Mucosa of stomach (tissue), 1 donor: ENCODE measurements at regions not wholly inside any gene's neighbourhood (a gene's known extent, or its start where the extent isn't known, plus 50 kb on each side); places are given as distances from the start of the nearest gene placed in this dataset.

Source experiments
- H3K27me3 ChIP-seq: one replicate; pipeline ENCODE4 v1.7.0; 2013; ENCODE audit warnings: mild to moderate bottlenecking, low read length; ENCODE audit not compliant: control insufficient read depth, insufficient read depth
- H3K36me3 ChIP-seq: one replicate; pipeline ENCODE4 v1.7.0; 2013; ENCODE audit warnings: low read length; ENCODE audit not compliant: control insufficient read depth, insufficient read depth
- H3K4me1 ChIP-seq: one replicate; pipeline ENCODE4 v1.7.0; 2013; ENCODE audit warnings: mild to moderate bottlenecking, low read length; ENCODE audit not compliant: control insufficient read depth, insufficient read depth
- H3K4me3 ChIP-seq: one replicate; pipeline ENCODE4 v1.7.0; 2013; ENCODE audit warnings: low read length
- H3K9ac ChIP-seq: one replicate; pipeline ENCODE4 v1.7.0; 2013; ENCODE audit warnings: mild to moderate bottlenecking, low read length, moderate library complexity
- H3K9me3 ChIP-seq: one replicate; pipeline ENCODE4 v1.7.0; 2013; ENCODE audit warnings: mild to moderate bottlenecking, low read length, moderate library complexity; ENCODE audit not compliant: control insufficient read depth
- donor health status: Pancreatic carcinoma.

DNA sequence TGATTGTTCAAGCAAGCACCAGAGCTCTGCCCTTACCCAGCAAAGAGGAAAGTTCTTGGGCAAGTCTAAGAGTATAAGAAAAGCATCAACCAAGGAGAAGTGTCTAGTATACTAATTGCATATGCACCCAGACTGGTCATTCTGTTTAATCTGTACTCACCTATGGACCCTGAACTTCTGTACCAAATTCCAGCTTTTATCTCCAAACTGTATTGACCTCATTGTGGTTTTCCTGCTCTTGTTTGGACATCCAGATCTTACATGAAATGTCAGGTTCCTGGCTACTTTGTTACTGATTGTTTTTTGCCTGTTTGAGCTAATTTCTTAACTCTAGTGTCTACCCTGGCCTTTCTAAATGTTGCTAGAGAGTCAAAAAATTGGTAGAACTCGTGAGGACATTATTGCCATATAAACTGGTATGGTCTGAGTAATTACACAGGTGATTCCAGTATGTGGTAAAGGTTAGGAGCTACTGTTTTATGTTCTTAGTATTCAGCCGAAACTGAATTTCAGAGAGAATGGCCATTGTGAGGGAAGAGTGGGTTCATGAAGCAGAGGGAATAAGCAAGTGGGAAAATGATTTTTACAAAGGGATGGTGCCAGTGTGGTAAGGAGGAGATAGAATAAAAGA is 146.3 kb downstream of the HNMT start:
- Histone ChIP-seq H3K9me3 (no peaks in the 10 kb centered on the region), H3K4me1 (peaks cover 7% of the 10 kb centered on the region), H3K9ac (no peak overlapping the region), H3K36me3 (no peaks in the 10 kb centered on the region), H3K27me3 (no peaks in the 10 kb centered on the region), H3K4me3 (no peak overlapping the region)

DNA sequence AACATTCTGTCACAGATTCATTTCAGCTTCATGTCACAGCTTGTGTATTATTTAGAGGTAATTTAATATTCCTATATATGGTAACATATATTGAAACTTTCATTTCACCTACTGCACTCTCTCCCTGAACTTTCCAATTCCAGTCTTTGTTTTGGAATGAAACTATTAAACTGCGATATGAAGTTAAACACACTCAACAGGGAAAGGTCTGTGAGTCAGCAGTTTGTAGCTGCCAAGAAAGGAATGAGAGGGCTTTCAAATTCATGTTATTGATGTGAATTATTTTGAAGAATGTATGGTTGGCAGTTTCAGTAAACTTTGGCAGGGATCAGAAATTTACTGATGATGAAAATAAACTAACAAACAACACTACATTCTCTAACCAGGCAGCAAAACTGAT is 148.3 kb downstream of the HNMT start:
- no peaks in the 10 kb centered on the region for H3K9me3 ChIP-seq
- H3K4me3 ChIP-seq = no peak overlapping the region
- H3K4me1 ChIP-seq = peaks cover 7% of the 10 kb centered on the region
- no peaks in the 10 kb centered on the region for H3K27me3 ChIP-seq
- H3K9ac ChIP-seq = no peak overlapping the region
- no peaks in the 10 kb centered on the region for H3K36me3 ChIP-seq

- Histone ChIP-seq H3K9ac (no peak overlapping the region), H3K4me3 (no peak overlapping the region), H3K27me3 (no peaks in the 10 kb centered on the region), H3K9me3 (no peaks in the 10 kb centered on the region), H3K4me1 (peaks cover 7% of the 10 kb centered on the region), H3K36me3 (no peaks in the 10 kb centered on the region)
These were observed 149.7 kb downstream of the HNMT start for GRCh38 chr2:138113871-138114525.

DNA sequence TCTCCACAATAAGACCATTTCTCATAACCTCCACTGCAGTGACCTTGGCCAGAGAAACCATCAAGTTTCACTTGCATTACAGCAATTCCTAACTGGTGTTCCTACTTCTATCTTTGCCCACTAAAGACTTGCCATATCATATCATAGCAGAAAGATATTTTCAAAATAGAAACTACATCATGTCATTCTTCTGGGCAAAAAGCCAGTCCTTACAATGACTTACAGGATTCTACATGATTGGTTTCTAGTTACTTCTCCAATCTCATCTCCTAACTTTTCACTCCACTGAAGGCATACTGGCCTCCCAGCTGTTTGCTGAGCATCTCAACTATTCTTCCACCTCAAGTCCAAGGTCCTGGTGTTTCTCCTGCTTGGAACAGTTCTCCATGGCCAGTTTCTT is 151.4 kb downstream of the HNMT start:
- Histone ChIP-seq H3K4me1 (peaks cover 1% of the 10 kb centered on the region), H3K36me3 (no peaks in the 10 kb centered on the region), H3K27me3 (no peaks in the 10 kb centered on the region), H3K9ac (no peak overlapping the region), H3K9me3 (no peaks in the 10 kb centered on the region), H3K4me3 (no peak overlapping the region)

DNA sequence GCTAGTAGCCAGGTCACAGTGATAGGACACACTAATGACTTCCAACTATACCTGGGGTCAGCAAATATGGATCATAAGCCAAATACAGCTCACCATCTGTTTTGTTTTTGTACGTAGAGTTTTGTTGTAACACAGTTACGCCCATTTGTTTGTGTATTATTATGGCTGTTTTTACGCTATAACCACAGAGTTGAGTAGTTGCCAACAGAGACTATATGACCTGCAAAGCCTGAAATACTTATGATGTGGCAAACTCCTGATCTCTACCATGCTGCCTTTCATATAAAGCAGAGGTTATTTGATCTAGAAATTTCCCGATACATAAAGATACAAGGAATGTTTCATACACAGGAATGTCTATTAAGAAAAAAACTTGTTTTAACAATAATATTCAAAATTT is 152.2 kb downstream of the HNMT start:
- Histone ChIP-seq H3K27me3 (no peaks in the 10 kb centered on the region), H3K36me3 (no peaks in the 10 kb centered on the region), H3K4me1 (no peaks in the 10 kb centered on the region), H3K9me3 (no peaks in the 10 kb centered on the region), H3K4me3 (no peak overlapping the region), H3K9ac (no peak overlapping the region)

- H3K4me1 ChIP-seq = peaks cover 15% of the 10 kb centered on the region
- H3K4me3 ChIP-seq = peak overlapping the region; percentile 0
- no peaks in the 10 kb centered on the region for H3K27me3 ChIP-seq
- no peaks in the 10 kb centered on the region for H3K9me3 ChIP-seq
- H3K36me3 ChIP-seq = no peaks in the 10 kb centered on the region
- H3K9ac ChIP-seq = no peak overlapping the region
These were observed 157.7 kb downstream of the HNMT start for GRCh38 chr2:138121666-138122661.

DNA sequence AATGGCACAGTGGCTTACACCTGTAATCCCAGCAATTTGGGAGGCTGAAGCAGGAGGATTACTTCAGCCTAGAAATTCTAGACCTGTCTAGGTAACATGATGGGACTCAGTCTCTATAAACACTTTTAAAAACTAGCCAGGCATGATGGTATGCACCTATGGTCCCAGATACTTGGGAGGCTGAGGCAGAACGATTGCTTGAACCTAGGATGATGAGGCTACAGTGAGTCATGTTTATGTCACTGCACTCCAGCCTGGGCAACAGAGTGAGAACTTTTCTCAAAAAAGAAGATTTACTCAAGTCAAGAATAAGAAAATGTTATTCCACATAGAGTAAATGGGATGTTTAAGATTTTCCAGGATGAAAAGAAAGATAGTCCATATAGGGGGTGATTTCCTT is 158.6 kb downstream of the HNMT start:
- H3K4me3 ChIP-seq = no peak overlapping the region
- H3K4me1 ChIP-seq = peaks cover 15% of the 10 kb centered on the region
- H3K27me3 ChIP-seq = no peaks in the 10 kb centered on the region
- H3K36me3 ChIP-seq = no peaks in the 10 kb centered on the region
- no peaks in the 10 kb centered on the region for H3K9me3 ChIP-seq
- peak overlapping the region; percentile 23 for H3K9ac ChIP-seq

- H3K27me3 ChIP-seq = no peaks in the 10 kb centered on the region
- H3K9me3 ChIP-seq = no peaks in the 10 kb centered on the region
- no peak overlapping the region for H3K9ac ChIP-seq
- peaks cover 15% of the 10 kb centered on the region for H3K4me1 ChIP-seq
- no peak overlapping the region for H3K4me3 ChIP-seq
- H3K36me3 ChIP-seq = no peaks in the 10 kb centered on the region
These were observed 159.5 kb downstream of the HNMT start for GRCh38 chr2:138123741-138124140.

DNA sequence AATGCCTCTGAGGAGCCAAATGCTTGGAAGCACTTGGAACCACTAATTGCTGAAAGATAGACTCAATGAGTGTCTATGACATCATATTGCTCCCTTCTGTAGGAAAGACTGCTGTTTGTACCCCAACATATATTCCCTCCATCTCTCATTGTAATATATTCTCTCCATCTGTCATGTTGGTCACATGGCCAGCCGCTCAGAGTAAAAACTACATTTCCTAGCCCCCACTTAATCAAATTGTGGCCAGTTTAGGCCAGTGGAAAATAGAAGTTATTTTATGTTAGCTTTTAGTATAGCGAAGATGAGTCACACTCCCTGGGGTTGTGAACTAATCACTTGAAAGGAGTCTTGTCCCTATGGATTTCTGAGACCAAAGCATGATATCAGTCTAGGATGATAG is 160.2 kb downstream of the HNMT start:
- Histone ChIP-seq H3K9me3 (no peaks in the 10 kb centered on the region), H3K27me3 (no peaks in the 10 kb centered on the region), H3K4me1 (peaks cover 15% of the 10 kb centered on the region), H3K9ac (no peak overlapping the region), H3K36me3 (no peaks in the 10 kb centered on the region), H3K4me3 (no peak overlapping the region)

DNA sequence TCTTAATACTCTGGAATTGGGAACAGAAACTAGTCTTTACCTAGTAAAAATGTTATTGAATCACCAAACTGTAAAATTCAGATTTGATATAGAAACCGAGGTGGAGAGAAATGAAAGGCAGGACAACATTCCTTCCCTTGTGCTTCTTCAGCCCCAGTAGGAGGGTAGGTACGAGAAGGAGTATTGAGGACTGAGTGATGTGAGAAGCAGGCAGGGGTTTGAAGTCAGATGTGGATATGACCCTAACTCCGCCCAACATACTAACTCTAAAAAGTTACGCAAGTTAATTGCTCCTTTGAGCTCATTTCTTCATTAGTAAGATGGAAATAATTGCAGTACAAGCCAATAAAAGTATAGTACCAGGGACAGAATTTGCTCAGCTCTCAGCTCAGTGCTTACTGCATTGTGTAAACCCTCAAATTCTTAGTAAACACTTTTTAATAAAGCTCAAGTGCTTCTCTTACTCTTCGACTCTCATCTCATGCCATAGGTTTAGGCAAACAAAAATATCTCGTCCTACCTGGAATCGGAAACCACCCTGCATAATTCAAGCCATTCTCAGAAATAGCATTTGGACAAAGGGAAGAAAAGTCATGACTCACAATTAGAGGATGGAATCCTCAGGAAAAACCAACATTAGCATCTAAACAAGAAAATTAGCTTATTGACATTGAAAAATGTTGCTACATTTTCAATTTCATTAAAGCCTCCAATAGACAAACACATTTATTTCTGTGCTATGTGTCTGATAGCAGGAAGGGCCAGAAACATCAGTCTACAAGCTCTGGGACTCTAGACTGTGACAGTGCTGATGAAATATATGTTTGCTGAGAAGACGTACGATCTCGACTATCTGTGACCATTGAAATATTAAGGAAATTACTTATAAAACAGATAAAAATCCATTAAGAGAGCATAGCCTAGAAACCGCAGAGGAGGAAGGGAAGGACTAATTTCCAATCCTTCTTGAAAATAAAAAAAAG is 161.3 kb downstream of the HNMT start:
- no peaks in the 10 kb centered on the region for H3K27me3 ChIP-seq
- H3K36me3 ChIP-seq = no peaks in the 10 kb centered on the region
- H3K4me3 ChIP-seq = no peak overlapping the region
- peaks cover 15% of the 10 kb centered on the region for H3K4me1 ChIP-seq
- H3K9ac ChIP-seq = no peak overlapping the region
- no peaks in the 10 kb centered on the region for H3K9me3 ChIP-seq

- H3K9ac ChIP-seq = no peak overlapping the region
- no peaks in the 10 kb centered on the region for H3K4me1 ChIP-seq
- H3K27me3 ChIP-seq = no peaks in the 10 kb centered on the region
- H3K4me3 ChIP-seq = no peak overlapping the region
- H3K36me3 ChIP-seq = no peaks in the 10 kb centered on the region
- no peaks in the 10 kb centered on the region for H3K9me3 ChIP-seq
These were observed 167.8 kb downstream of the HNMT start for GRCh38 chr2:138132108-138132507.
